Naive B cell (primary cell): ENCODE measurements at regions not wholly inside any gene's neighbourhood (a gene's known extent, or its start where the extent isn't known, plus 50 kb on each side); places are given as distances from the start of the nearest gene placed in this dataset.

Source experiments
- ATAC-seq, 2 donors: fragments of 150-1000 bp; cut with Tn5 transposase; 2 replicates each; pipeline ENCODE4 v1.10.0; 2021; ENCODE audit warnings: low read depth in 2 of 2, mild to moderate bottlenecking in 2 of 2, moderate library complexity in 2 of 2
- DNase-seq: peaks from one replicate; pipeline ENCODE4 v3.0.0; 2022
- H3K27ac Mint-ChIP-seq, 6 donors: one replicate each; pipeline ENCODE4 v1.8.0; 2020 to 2022; ENCODE audit warnings: mild to moderate bottlenecking in 6 of 6, mixed read lengths in 6 of 6, moderate library complexity in 5 of 6, inconsistent platforms in 2 of 6
- H3K27me3 Mint-ChIP-seq, 3 donors: one replicate each; pipeline ENCODE4 v1.8.0; 2021 to 2022; ENCODE audit warnings: mixed read lengths in 3 of 3, mild to moderate bottlenecking in 1 of 3
- H3K36me3 Mint-ChIP-seq, 2 donors: one replicate each; pipeline ENCODE4 v1.8.0; 2020 to 2022; ENCODE audit warnings: mixed read lengths in 2 of 2, inconsistent platforms in 1 of 2, mild to moderate bottlenecking in 1 of 2
- H3K4me1 Mint-ChIP-seq, 3 donors: one replicate each; pipeline ENCODE4 v1.8.0; 2020 to 2022; ENCODE audit warnings: mixed read lengths in 3 of 3, inconsistent platforms in 1 of 3, mild to moderate bottlenecking in 1 of 3, moderate library complexity in 1 of 3
- H3K4me3 Mint-ChIP-seq, 8 donors: one replicate each; pipeline ENCODE4 v1.8.0; 2020 to 2022; ENCODE audit warnings: mild to moderate bottlenecking in 8 of 8, mixed read lengths in 8 of 8, moderate library complexity in 8 of 8, inconsistent platforms in 2 of 8
- H3K9me3 Mint-ChIP-seq, 7 donors: one replicate each; pipeline ENCODE4 v1.8.0; 2020 to 2022; ENCODE audit warnings: mixed read lengths in 7 of 7, mild to moderate bottlenecking in 5 of 7, inconsistent platforms in 2 of 7, moderate library complexity in 1 of 7

DNA sequence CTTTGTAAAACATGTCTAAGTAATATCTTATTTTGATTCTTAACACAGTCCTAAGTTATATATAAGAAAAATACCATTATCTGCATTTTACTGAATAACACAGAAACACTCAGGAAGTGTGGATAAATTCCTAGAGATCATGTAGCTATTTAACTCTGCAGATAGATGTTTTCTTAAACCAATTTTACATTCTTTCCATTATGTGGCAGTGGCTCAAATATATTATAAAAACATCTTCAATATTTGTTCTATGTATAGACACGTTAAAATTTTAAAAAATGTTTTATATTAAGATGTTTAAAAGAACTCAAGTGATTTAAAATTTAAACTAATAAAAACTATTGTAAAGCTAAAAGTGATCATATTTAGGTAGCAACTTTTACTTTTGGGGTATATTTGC is 683.8 kb downstream of the DIPK2A start:
- H3K36me3 Mint-ChIP-seq = no peaks in the 10 kb centered on the region
- H3K27ac Mint-ChIP-seq = no peak overlapping the region
- H3K4me3 Mint-ChIP-seq = no peak overlapping the region

DNA sequence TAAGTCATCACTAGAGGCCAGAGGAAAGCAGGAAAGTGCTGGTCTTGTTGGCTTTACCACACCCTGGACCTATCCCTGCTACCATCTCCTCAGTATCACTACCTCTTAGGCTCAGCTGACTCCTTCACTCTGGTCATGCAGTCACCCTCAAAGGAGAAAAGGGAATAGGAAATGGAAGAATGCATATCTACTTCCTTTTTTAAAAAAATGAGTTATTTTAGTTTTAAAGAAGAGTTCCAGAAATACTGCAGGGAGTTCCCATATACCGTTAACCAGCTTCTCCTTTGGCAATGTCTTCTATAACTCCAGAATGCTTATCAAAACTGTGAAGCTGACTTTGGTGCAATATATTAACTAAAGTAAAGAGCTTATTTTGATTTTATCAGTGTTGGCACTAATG is 688.6 kb downstream of the DIPK2A start:
- no peaks in the 10 kb centered on the region for H3K4me1 Mint-ChIP-seq
- ATAC-seq = no peak
- H3K4me3 Mint-ChIP-seq = no peak overlapping the region
- no peaks in the 10 kb centered on the region for H3K27me3 Mint-ChIP-seq
- no peak for DNase-seq
- peaks cover 0 to 17% (median 5%) of the 10 kb centered on the region in 7 donors for H3K9me3 Mint-ChIP-seq
- no peaks in the 10 kb centered on the region for H3K36me3 Mint-ChIP-seq
- H3K27ac Mint-ChIP-seq = no peak overlapping the region

More for the DNA sequence above, 683.8 kb downstream of the DIPK2A start:
- ATAC-seq (no peak), DNase-seq (no peak)
- Mint-ChIP-seq H3K27me3 (no peaks in the 10 kb centered on the region), H3K4me1 (no peaks in the 10 kb centered on the region), H3K9me3 (no peaks in the 10 kb centered on the region)

GRCh38 chr3:144662729-144663128 is 691.1 kb downstream of the DIPK2A start:
- Mint-ChIP-seq H3K27ac (no peak overlapping the region), H3K9me3 (peaks cover 4 to 29% (median 10%) of the 10 kb centered on the region in 7 donors), H3K27me3 (no peaks in the 10 kb centered on the region), H3K4me1 (no peaks in the 10 kb centered on the region), H3K36me3 (peaks cover 5 to 10% of the 10 kb centered on the region in 2 donors), H3K4me3 (no peak overlapping the region)
- DNase-seq (no peak), ATAC-seq (no peak)

GRCh38 chr3:144663456-144664436 is 692.1 kb downstream of the DIPK2A start:
- ATAC-seq (no peak), DNase-seq (no peak)
- peaks cover 5 to 10% of the 10 kb centered on the region in 2 donors for H3K36me3 Mint-ChIP-seq
- no peaks in the 10 kb centered on the region for H3K27me3 Mint-ChIP-seq
- H3K27ac Mint-ChIP-seq = no peak overlapping the region
- H3K9me3 Mint-ChIP-seq = peaks cover 4 to 29% (median 10%) of the 10 kb centered on the region in 7 donors
- no peak overlapping the region for H3K4me3 Mint-ChIP-seq
- no peaks in the 10 kb centered on the region for H3K4me1 Mint-ChIP-seq

DNA sequence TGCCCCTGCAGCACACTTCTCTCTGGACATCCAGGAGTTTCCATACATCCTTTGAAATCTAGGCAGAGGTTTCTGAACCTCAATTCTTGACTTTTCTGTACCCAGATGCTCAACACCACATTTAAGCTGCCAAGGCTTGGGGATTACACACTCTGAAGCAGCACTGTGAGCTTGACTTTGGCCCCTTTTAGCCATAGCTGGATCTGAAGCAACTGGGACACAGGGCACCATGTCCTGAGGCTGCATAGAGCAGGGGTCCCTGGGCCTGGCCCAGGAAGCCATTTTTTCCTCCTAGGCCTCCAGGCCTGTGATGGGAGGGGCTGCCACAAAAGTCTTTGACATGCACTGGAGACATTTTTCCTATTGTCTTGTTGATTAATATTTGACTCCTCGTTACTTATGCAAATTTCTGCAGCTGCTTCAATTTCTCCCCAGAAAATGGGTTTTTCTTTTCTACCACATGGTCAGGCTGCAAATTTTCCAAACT is 694.0 kb downstream of the DIPK2A start:
- Mint-ChIP-seq H3K27ac (no peak overlapping the region), H3K4me1 (no peaks in the 10 kb centered on the region), H3K9me3 (peaks cover 4 to 29% (median 10%) of the 10 kb centered on the region in 7 donors), H3K27me3 (no peaks in the 10 kb centered on the region), H3K36me3 (peaks cover 5 to 10% of the 10 kb centered on the region in 2 donors), H3K4me3 (no peak overlapping the region)
- no peak for DNase-seq
- no peak for ATAC-seq

- peaks cover 4 to 11% (median 6%) of the 10 kb centered on the region in 7 donors for H3K9me3 Mint-ChIP-seq
These were observed 698.9 kb downstream of the DIPK2A start for GRCh38 chr3:144670571-144670970.

GRCh38 chr3:144677103-144677502 is 705.5 kb downstream of the DIPK2A start:
- no peak for DNase-seq
- Mint-ChIP-seq H3K36me3 (no peaks in the 10 kb centered on the region), H3K9me3 (peaks cover 0 to 2% (median 0%) of the 10 kb centered on the region in 7 donors), H3K4me1 (no peaks in the 10 kb centered on the region), H3K27ac (peak overlapping the region in 1 of 6 donors; percentile 43), H3K27me3 (no peaks in the 10 kb centered on the region), H3K4me3 (no peak overlapping the region)
- no peak for ATAC-seq

More at GRCh38 chr3:144670571-144670970, 698.9 kb downstream of the DIPK2A start:
- no peak for ATAC-seq
- no peaks in the 10 kb centered on the region for H3K4me1 Mint-ChIP-seq
- no peak for DNase-seq
- H3K27ac Mint-ChIP-seq = no peak overlapping the region
- H3K4me3 Mint-ChIP-seq = no peak overlapping the region
- no peaks in the 10 kb centered on the region for H3K27me3 Mint-ChIP-seq
- H3K36me3 Mint-ChIP-seq = peaks cover 5 to 7% of the 10 kb centered on the region in 2 donors

DNA sequence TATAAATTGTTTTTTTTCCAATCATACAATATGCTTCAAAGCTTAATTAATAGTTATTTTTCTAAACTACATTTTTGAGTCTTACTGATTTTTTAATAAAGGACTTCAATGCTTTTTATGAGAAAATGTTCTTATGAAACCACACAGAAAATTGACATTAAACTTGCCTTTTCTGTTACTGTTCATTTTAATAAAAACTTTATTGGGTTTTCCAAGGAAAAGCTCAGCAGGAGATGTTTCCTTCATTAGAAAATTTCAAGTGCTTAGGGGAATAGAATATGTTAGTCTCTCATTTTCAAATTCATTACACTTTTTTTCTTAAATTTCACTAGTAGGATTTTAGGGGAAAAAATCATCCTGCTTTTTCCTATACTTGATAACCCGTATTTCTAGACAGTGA is 711.4 kb downstream of the DIPK2A start:
- peaks cover 0 to 6% (median 0%) of the 10 kb centered on the region in 7 donors for H3K9me3 Mint-ChIP-seq
- ATAC-seq (no peak), DNase-seq (no peak)
- no peaks in the 10 kb centered on the region for H3K36me3 Mint-ChIP-seq
- no peaks in the 10 kb centered on the region for H3K27me3 Mint-ChIP-seq
- H3K4me3 Mint-ChIP-seq = no peak overlapping the region
- no peaks in the 10 kb centered on the region for H3K4me1 Mint-ChIP-seq
- H3K27ac Mint-ChIP-seq = no peak overlapping the region

DNA sequence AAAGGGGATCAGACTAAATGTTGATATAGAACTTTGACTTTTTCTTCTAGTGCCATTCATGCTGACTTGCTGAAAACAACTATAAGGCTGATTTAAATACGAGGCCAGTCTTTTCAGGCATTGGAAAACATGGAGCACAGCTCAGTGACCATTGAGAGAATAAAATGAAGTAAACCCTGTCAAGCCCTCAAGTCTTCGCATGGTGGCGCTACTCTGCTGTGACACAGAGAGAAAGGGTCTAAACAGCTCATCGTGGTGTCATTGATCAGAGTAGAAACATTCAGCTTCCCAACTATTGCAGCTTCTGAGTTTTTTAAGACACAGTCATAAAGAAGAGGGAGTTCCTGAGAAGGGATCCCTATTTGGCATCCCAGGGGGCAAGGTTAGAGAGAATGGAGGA is 716.2 kb downstream of the DIPK2A start:
- Mint-ChIP-seq H3K27ac (no peak overlapping the region), H3K36me3 (no peaks in the 10 kb centered on the region), H3K27me3 (no peaks in the 10 kb centered on the region), H3K4me1 (no peaks in the 10 kb centered on the region), H3K4me3 (no peak overlapping the region), H3K9me3 (peaks cover 0 to 12% (median 0%) of the 10 kb centered on the region in 7 donors)
- ATAC-seq (no peak), DNase-seq (no peak)

DNA sequence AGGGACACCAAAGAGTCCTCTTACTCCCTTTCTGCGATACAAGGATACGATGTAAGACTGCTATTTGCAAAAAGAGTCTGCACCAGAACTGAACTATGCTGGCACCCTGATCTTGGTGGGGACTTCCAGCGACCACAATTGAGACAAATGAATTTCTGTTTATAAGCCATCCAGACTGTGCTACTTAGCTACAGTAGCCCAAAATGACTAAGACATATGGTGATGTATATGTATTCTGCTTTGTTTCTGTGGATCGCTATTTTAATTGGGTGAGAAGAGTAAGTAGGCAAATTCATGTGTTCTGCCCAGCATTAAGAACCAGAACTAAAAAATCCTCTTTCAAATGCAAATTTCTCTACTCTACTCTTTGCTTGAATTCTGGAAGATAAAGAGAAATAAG is 720.9 kb downstream of the DIPK2A start:
- no peak for ATAC-seq
- Mint-ChIP-seq H3K27ac (no peak overlapping the region), H3K36me3 (no peaks in the 10 kb centered on the region), H3K27me3 (no peaks in the 10 kb centered on the region), H3K4me3 (no peak overlapping the region), H3K4me1 (no peaks in the 10 kb centered on the region), H3K9me3 (peaks cover 0 to 12% (median 0%) of the 10 kb centered on the region in 7 donors)
- no peak for DNase-seq

DNA sequence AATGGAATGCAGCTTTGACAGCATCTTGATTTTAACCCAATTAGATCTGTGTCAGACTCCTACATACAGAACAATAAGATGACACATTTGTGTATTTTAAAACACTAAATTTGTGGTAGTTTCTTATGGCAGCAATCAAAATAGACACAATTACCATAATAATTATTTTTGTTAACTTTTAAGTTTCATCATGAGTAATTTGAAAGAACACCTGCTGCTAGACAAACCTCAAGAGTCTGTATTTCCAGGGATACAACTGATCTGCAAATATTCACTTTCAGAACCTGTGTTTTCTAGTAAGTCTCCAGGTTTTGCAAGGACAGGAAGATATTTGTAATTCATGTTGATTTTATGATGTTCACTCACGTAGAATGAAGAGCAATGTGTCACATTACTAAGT is 736.8 kb downstream of the DIPK2A start:
- H3K27ac Mint-ChIP-seq = no peak overlapping the region
- no peak overlapping the region for H3K4me3 Mint-ChIP-seq
- peaks cover 0 to 3% (median 0%) of the 10 kb centered on the region in 7 donors for H3K9me3 Mint-ChIP-seq
- no peaks in the 10 kb centered on the region for H3K36me3 Mint-ChIP-seq
- no peak for ATAC-seq
- no peak for DNase-seq
- H3K27me3 Mint-ChIP-seq = no peaks in the 10 kb centered on the region
- no peaks in the 10 kb centered on the region for H3K4me1 Mint-ChIP-seq

GRCh38 chr3:144737281-144737680 is 765.7 kb downstream of the DIPK2A start:
- no peak overlapping the region for H3K4me3 Mint-ChIP-seq
- no peaks in the 10 kb centered on the region for H3K36me3 Mint-ChIP-seq
- H3K9me3 Mint-ChIP-seq = no peaks in the 10 kb centered on the region
- no peak overlapping the region for H3K27ac Mint-ChIP-seq
- no peak for DNase-seq
- ATAC-seq = no peak
- no peaks in the 10 kb centered on the region for H3K4me1 Mint-ChIP-seq
- H3K27me3 Mint-ChIP-seq = no peaks in the 10 kb centered on the region

DNA sequence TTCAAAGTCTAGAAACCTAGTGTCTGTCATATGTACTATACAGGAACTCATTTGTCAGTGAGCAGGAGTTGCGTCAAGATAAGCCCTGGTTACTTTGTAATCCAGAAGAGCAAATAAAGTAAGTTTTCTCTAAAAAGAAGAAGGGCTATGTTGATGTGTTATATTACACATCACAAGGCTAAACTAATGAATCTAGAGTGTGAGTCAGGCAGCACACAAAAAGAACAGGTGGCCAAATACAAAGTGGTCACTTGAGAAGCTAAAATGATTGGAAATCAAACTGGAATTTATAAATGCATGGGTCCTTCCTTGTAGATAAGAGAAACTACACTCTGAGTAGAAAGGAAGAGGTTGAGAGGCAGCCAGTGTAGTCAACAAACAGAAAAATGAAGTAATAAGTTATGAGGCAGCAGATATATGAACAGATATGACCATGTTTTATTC is 771.6 kb downstream of the DIPK2A start:
- no peak overlapping the region for H3K4me3 Mint-ChIP-seq
- DNase-seq (no peak), ATAC-seq (no peak)
- no peaks in the 10 kb centered on the region for H3K27me3 Mint-ChIP-seq
- H3K27ac Mint-ChIP-seq = no peak overlapping the region
- no peaks in the 10 kb centered on the region for H3K36me3 Mint-ChIP-seq
- no peaks in the 10 kb centered on the region for H3K4me1 Mint-ChIP-seq
- no peaks in the 10 kb centered on the region for H3K9me3 Mint-ChIP-seq

- H3K9me3 Mint-ChIP-seq = no peaks in the 10 kb centered on the region
- no peak overlapping the region for H3K27ac Mint-ChIP-seq
- no peaks in the 10 kb centered on the region for H3K27me3 Mint-ChIP-seq
- DNase-seq (no peak), ATAC-seq (no peak)
- H3K36me3 Mint-ChIP-seq = no peaks in the 10 kb centered on the region
- H3K4me1 Mint-ChIP-seq = no peaks in the 10 kb centered on the region
- H3K4me3 Mint-ChIP-seq = no peak overlapping the region
These were observed 772.9 kb downstream of the DIPK2A start for GRCh38 chr3:144744473-144744872.
